ENCODE measurements at regions not wholly inside any gene's neighbourhood (a gene's known extent, or its start where the extent isn't known, plus 50 kb on each side); places are given as distances from the start of the nearest gene placed in this dataset.

- TF ChIP-seq AR (CRISPR knock-in tag; IDR thresholded peaks at IDR 0.05) (no peak), JAZF1 (CRISPR knock-in tag; IDR thresholded peaks at IDR 0.05) (no peak), ELF4 (CRISPR knock-in tag; IDR thresholded peaks at IDR 0.05; ENCODE audit: low read depth) (no peak)
Measured at GRCh38 chr13:107139006-107139405, 571.1 kb upstream of the ARGLU1 start (continued).

- no peak overlapping the region for H3K4me3 Mint-ChIP-seq
- DNase-seq (ENCODE audit: low spot score) (no peak), ATAC-seq (peak; percentile 68)
- no peaks in the 10 kb centered on the region for H3K27me3 Mint-ChIP-seq (ENCODE audit: low read depth)
- TF ChIP-seq TEAD1 (CRISPR knock-in tag; IDR thresholded peaks at IDR 0.05) (no peak), ERG (CRISPR knock-in tag; IDR thresholded peaks at IDR 0.05) (no peak), ZNF416 (CRISPR knock-in tag; IDR thresholded peaks at IDR 0.05) (no peak)
- POLR2A ChIA-PET = no interaction called here
- H3K27ac Mint-ChIP-seq = no peak overlapping the region
- H3K9me3 Mint-ChIP-seq = 0 out of 2 replicates have a peak, but pooled peaks cover 5% of the 10 kb centered on the region
- H3K4me1 Mint-ChIP-seq = peaks cover 4% of the 10 kb centered on the region; the same call in 1 of the 2 replicates
- H3K36me3 Mint-ChIP-seq = no peaks in the 10 kb centered on the region
- CTCF ChIA-PET = no interaction called here
Measured at GRCh38 chr13:107138486-107138885, 570.5 kb upstream of the ARGLU1 start.

GRCh38 chr13:107133950-107134349 lies 566.0 kb upstream of the ARGLU1 start:
- Mint-ChIP-seq H3K27me3 (ENCODE audit: low read depth) (no peaks in the 10 kb centered on the region), H3K4me3 (no peak overlapping the region), H3K36me3 (peaks cover 2% of the 10 kb centered on the region), H3K4me1 (peaks cover 3% of the 10 kb centered on the region; the same call in 1 of the 2 replicates), H3K27ac (no peak overlapping the region), H3K9me3 (peaks cover 14% of the 10 kb centered on the region)
- ChIA-PET CTCF (no interaction called here), POLR2A (no interaction called here)
- DNase-seq (ENCODE audit: low spot score) = no peak
- no peak for ATAC-seq
- TF ChIP-seq GABPB1 (CRISPR knock-in tag; IDR thresholded peaks at IDR 0.05) (no peak), NFYB (CRISPR knock-in tag; conservative IDR thresholded peaks at IDR 0.05; ENCODE audit: low read depth) (no peak), ZBTB21 (CRISPR knock-in tag; IDR thresholded peaks at IDR 0.05; ENCODE audit: borderline replicate concordance) (no peak), ZNF416 (CRISPR knock-in tag; IDR thresholded peaks at IDR 0.05) (no peak), KAT7 (CRISPR knock-in tag; IDR thresholded peaks at IDR 0.05; ENCODE audit: borderline replicate concordance) (no peak), ZMAT4 (CRISPR knock-in tag; IDR thresholded peaks at IDR 0.05) (no peak), EMX1 (CRISPR knock-in tag; IDR thresholded peaks at IDR 0.05) (no peak), OVOL2 (CRISPR knock-in tag; IDR thresholded peaks at IDR 0.05; ENCODE audit: borderline replicate concordance) (no peak), MYBL2 (CRISPR knock-in tag; IDR thresholded peaks at IDR 0.05) (no peak), ATF2 (CRISPR knock-in tag; IDR thresholded peaks at IDR 0.05; ENCODE audit: borderline replicate concordance, low read depth) (no peak), TCF7 (CRISPR knock-in tag; IDR thresholded peaks at IDR 0.05; ENCODE audit: low read depth) (no peak), ZNF138 (CRISPR knock-in tag; conservative IDR thresholded peaks at IDR 0.05) (no peak), NR3C1 (CRISPR knock-in tag; conservative IDR thresholded peaks at IDR 0.05; ENCODE audit: low read depth) (no peak), ETV6 (CRISPR knock-in tag; IDR thresholded peaks at IDR 0.05) (no peak), ZNF396 (CRISPR knock-in tag; IDR thresholded peaks at IDR 0.05; ENCODE audit: borderline replicate concordance) (no peak), CBFB (CRISPR knock-in tag; IDR thresholded peaks at IDR 0.05; ENCODE audit: low read depth) (no peak)
- TF ChIP-seq, protein P1, sequence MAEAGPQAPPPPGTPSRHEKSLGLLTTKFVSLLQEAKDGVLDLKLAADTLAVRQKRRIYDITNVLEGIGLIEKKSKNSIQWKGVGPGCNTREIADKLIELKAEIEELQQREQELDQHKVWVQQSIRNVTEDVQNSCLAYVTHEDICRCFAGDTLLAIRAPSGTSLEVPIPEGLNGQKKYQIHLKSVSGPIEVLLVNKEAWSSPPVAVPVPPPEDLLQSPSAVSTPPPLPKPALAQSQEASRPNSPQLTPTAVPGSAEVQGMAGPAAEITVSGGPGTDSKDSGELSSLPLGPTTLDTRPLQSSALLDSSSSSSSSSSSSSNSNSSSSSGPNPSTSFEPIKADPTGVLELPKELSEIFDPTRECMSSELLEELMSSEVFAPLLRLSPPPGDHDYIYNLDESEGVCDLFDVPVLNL (CRISPR knock-in tag; IDR thresholded peaks at IDR 0.05; ENCODE audit: borderline replicate concordance, low read depth) = no peak
- TF ChIP-seq, protein P2, sequence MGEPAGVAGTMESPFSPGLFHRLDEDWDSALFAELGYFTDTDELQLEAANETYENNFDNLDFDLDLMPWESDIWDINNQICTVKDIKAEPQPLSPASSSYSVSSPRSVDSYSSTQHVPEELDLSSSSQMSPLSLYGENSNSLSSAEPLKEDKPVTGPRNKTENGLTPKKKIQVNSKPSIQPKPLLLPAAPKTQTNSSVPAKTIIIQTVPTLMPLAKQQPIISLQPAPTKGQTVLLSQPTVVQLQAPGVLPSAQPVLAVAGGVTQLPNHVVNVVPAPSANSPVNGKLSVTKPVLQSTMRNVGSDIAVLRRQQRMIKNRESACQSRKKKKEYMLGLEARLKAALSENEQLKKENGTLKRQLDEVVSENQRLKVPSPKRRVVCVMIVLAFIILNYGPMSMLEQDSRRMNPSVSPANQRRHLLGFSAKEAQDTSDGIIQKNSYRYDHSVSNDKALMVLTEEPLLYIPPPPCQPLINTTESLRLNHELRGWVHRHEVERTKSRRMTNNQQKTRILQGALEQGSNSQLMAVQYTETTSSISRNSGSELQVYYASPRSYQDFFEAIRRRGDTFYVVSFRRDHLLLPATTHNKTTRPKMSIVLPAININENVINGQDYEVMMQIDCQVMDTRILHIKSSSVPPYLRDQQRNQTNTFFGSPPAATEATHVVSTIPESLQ (CRISPR knock-in tag; IDR thresholded peaks at IDR 0.05) = no peak
- TF ChIP-seq, protein P3, sequence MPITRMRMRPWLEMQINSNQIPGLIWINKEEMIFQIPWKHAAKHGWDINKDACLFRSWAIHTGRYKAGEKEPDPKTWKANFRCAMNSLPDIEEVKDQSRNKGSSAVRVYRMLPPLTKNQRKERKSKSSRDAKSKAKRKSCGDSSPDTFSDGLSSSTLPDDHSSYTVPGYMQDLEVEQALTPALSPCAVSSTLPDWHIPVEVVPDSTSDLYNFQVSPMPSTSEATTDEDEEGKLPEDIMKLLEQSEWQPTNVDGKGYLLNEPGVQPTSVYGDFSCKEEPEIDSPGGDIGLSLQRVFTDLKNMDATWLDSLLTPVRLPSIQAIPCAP (CRISPR knock-in tag; IDR thresholded peaks at IDR 0.05) = no peak
